SK-N-SH (cell line): ENCODE measurements at regions not wholly inside any gene's neighbourhood (a gene's known extent, or its start where the extent isn't known, plus 50 kb on each side); places are given as distances from the start of the nearest gene placed in this dataset.

ENCODE experiments used
- CTCF ChIA-PET: fragments of 300-600, 350-600 bp; formaldehyde crosslinking; extraction: SDS; loops from one replicate; lab custom pipeline; 2021; lab: Yijun Ruan, JAX
- POLR2A ChIA-PET: fragments of 350-600 bp; sonication (Branson Sonifier 250); formaldehyde crosslinking; extraction: SDS; loops from one replicate; lab custom pipeline; 2020; ENCODE audit warnings: antibody characterized with exemption, inconsistent platforms; lab: Yijun Ruan, JAX
- DNase-seq: peaks from one replicate; pipeline ENCODE4 v3.0.0; 2012
- H2AFZ ChIP-seq: fragments of 200-600 bp; sonication (generic); 2 replicates; pipeline ENCODE4 v1.8.1; 2016; ENCODE audit warnings: antibody characterized with exemption, mild to moderate bottlenecking, low read depth
- H3F3A ChIP-seq: fragments of 200-600 bp; sonication (generic); replicated peaks from 2 replicates; pipeline ENCODE3; 2016; ENCODE audit warnings: antibody characterized with exemption, mild to moderate bottlenecking; ENCODE audit not compliant: insufficient read depth
- H3K27ac ChIP-seq, 2 experiments: fragments of 200-500 bp in 1 of 2; fragments of 200-600 bp in 1 of 2; sonication (Bioruptor generic) in 1 of 2; sonication (generic), shearing (Covaris generic) in 1 of 2; 2 replicates each; pipeline versions ENCODE4 v1.5.1 to v1.6.1; 2014 to 2016; ENCODE audit warnings: low read depth in 2 of 2, inconsistent platforms in 1 of 2, low read length in 1 of 2, mild to moderate bottlenecking in 1 of 2, mixed read lengths in 1 of 2
- H3K27me3 ChIP-seq: fragments of 200-600 bp; sonication (generic), shearing (Covaris generic); 2 replicates; pipeline ENCODE4 v1.6.1; 2016; ENCODE audit warnings: mixed run types; ENCODE audit not compliant: insufficient read depth
- H3K36me3 ChIP-seq, 2 experiments: fragments of 200-500 bp in 1 of 2; fragments of 200-600 bp in 1 of 2; sonication (Bioruptor generic) in 1 of 2; sonication (generic) in 1 of 2; replicated peaks in 1 of 2; 2 replicates each; pipeline versions ENCODE3 to v1.5.1; 2014 to 2016; ENCODE audit warnings: low read length in 1 of 2, mild to moderate bottlenecking in 1 of 2; ENCODE audit not compliant: insufficient read depth in 2 of 2, control insufficient read depth in 1 of 2
- H3K4me1 ChIP-seq, 2 experiments: fragments of 200-500 bp in 1 of 2; fragments of 200-600 bp in 1 of 2; sonication (Bioruptor generic) in 1 of 2; sonication (generic), shearing (Covaris generic) in 1 of 2; 2 replicates each; pipeline versions ENCODE4 v1.5.1 to v1.6.1; 2014 to 2016; ENCODE audit warnings: low read depth in 1 of 2, low read length in 1 of 2, mixed run types in 1 of 2; ENCODE audit not compliant: insufficient read depth in 2 of 2, control insufficient read depth in 1 of 2
- H3K4me2 ChIP-seq: fragments of 200-600 bp; sonication (generic), shearing (Covaris generic); 2 replicates; pipeline ENCODE4 v1.6.1; 2017; ENCODE audit warnings: mixed run types
- H3K4me3 ChIP-seq, 2 experiments: fragments of 200-500 bp in 1 of 2; fragments of 200-600 bp in 1 of 2; sonication (Bioruptor generic) in 1 of 2; sonication (generic), shearing (Covaris generic) in 1 of 2; 2 replicates each; pipeline versions ENCODE4 v1.5.1 to v1.8.1; 2014 to 2016; ENCODE audit warnings: low read depth in 2 of 2, inconsistent platforms in 1 of 2, low read length in 1 of 2, mild to moderate bottlenecking in 1 of 2, mixed read lengths in 1 of 2, moderate library complexity in 1 of 2
- H3K79me2 ChIP-seq: fragments of 200-600 bp; sonication (generic); 2 replicates; pipeline ENCODE4 v1.8.1; 2017; ENCODE audit warnings: mild to moderate bottlenecking; ENCODE audit not compliant: insufficient read depth
- H3K9ac ChIP-seq: fragments of 200-600 bp; sonication (generic); 2 replicates; pipeline ENCODE4 v1.6.1; 2017; ENCODE audit warnings: mixed run types
- H3K9me2 ChIP-seq: fragments of 200-600 bp; sonication (generic); 2 replicates; pipeline ENCODE4 v1.6.1; 2017; ENCODE audit warnings: mixed run types
- H3K9me3 ChIP-seq: fragments of 200-600 bp; sonication (generic); 2 replicates; pipeline ENCODE4 v1.6.1; 2017; ENCODE audit warnings: mixed run types, mild to moderate bottlenecking, moderate library complexity
- H4K20me1 ChIP-seq: fragments of 200-600 bp; sonication (generic); 2 replicates; pipeline ENCODE4 v1.6.1; 2017; ENCODE audit warnings: mild to moderate bottlenecking, mixed run types; ENCODE audit not compliant: insufficient read depth
- EP300 ChIP-seq, 2 experiments: IDR thresholded peaks; 2 replicates each; pipeline versions ENCODE4 v1.4.0 to v1.6.1; 2012; ENCODE audit warnings: borderline replicate concordance in 1 of 2, low read depth in 1 of 2, low read length in 1 of 2
- EZH2phosphoT487 ChIP-seq: fragments of 200-600 bp; sonication (generic); IDR thresholded peaks from 2 replicates; pipeline ENCODE4 v1.6.1; 2017; ENCODE audit warnings: low read depth, mixed run types, mild to moderate bottlenecking, antibody characterized with exemption, moderate library complexity, borderline replicate concordance
- FOSL2 ChIP-seq: IDR thresholded peaks from 2 replicates; pipeline ENCODE4 v1.4.0; 2012; ENCODE audit warnings: low read depth, mild to moderate bottlenecking, moderate library complexity, borderline replicate concordance
- FOXM1 ChIP-seq: IDR thresholded peaks from 2 replicates; pipeline ENCODE4 v1.4.0; 2012; ENCODE audit warnings: low read depth, mild to moderate bottlenecking
- GABPA ChIP-seq: IDR thresholded peaks from 2 replicates; pipeline ENCODE4 v1.4.0; 2012; ENCODE audit warnings: low read depth, mild to moderate bottlenecking
- GATA2 ChIP-seq: sonication (generic); formaldehyde crosslinking; IDR thresholded peaks from 2 replicates; pipeline ENCODE4 v1.5.0; 2020; ENCODE audit warnings: mild to moderate bottlenecking, missing genetic modification reagents
- IRF3 ChIP-seq: fragments of 150-350 bp; IDR thresholded peaks from 2 replicates; pipeline ENCODE4 v1.6.1; 2016; ENCODE audit warnings: mild to moderate bottlenecking, low read depth, low read length
- JUND ChIP-seq: IDR thresholded peaks from 2 replicates; pipeline ENCODE4 v1.4.0; 2012
- MEF2A ChIP-seq: IDR thresholded peaks from 2 replicates; pipeline ENCODE4 v1.4.0; 2012; ENCODE audit warnings: low read depth, borderline replicate concordance
- MXI1 ChIP-seq: IDR thresholded peaks from 2 replicates; pipeline ENCODE4 v1.6.1; 2012; ENCODE audit warnings: mild to moderate bottlenecking, low read depth, low read length, improper control_type of control experiment
- NRF1 ChIP-seq: IDR thresholded peaks from 2 replicates; pipeline ENCODE4 v1.6.1; 2012; ENCODE audit warnings: low read depth, mild to moderate bottlenecking, low read length
- RCOR1 ChIP-seq: fragments of 150-350 bp; IDR thresholded peaks from 2 replicates; pipeline ENCODE4 v1.6.1; 2017; ENCODE audit warnings: antibody characterized with exemption, low read length
- RFX5 ChIP-seq: IDR thresholded peaks from 2 replicates; pipeline ENCODE4 v1.6.1; 2012; ENCODE audit warnings: mild to moderate bottlenecking, improper control_type of control experiment, low read length
- RXRA ChIP-seq: IDR thresholded peaks from 2 replicates; pipeline ENCODE4 v1.4.0; 2012; ENCODE audit warnings: low read depth, mild to moderate bottlenecking, borderline replicate concordance
- TEAD4 ChIP-seq: IDR thresholded peaks from 2 replicates; pipeline ENCODE4 v1.4.0; 2012; ENCODE audit warnings: mild to moderate bottlenecking, borderline replicate concordance; ENCODE audit not compliant: insufficient read depth
- USF1 ChIP-seq: IDR thresholded peaks from 2 replicates; pipeline ENCODE4 v1.4.0; 2012; ENCODE audit warnings: low read depth, borderline replicate concordance
- YY1 ChIP-seq: IDR thresholded peaks from 2 replicates; pipeline ENCODE4 v1.4.0; 2012; ENCODE audit warnings: low read depth, mild to moderate bottlenecking
- WGBS: methylation state at CpG from one replicate; pipeline ENCODE4 v1.1.6; 2017; ENCODE audit warnings: low lambda C conversion rate; 5-methylcytosine and 5-hydroxymethylcytosine counted together
- TF ChIP-seq, protein P1 (sequence below): IDR thresholded peaks from 2 replicates; pipeline ENCODE4; 2012
- TF ChIP-seq, protein P2 (sequence below): IDR thresholded peaks from 2 replicates; pipeline ENCODE4 v1.4.0; 2012; ENCODE audit warnings: low read depth
- TF ChIP-seq, protein P3 (sequence below): fragments of 200-600 bp; sonication (generic); IDR thresholded peaks from 2 replicates; pipeline ENCODE4 v1.6.1; 2017; ENCODE audit warnings: antibody characterized with exemption, mild to moderate bottlenecking, moderate library complexity

- H3K4me2 ChIP-seq = no peak overlapping the region
- H3K9me3 ChIP-seq = no peaks in the 10 kb centered on the region
- H3K4me3 ChIP-seq = no peak overlapping the region
- H2AFZ ChIP-seq = no peak overlapping the region
- H3K27ac ChIP-seq = no peak overlapping the region
- 14% methylated on average over 1 of the region's 1 CpG for WGBS
- no peaks in the 10 kb centered on the region for H3F3A ChIP-seq
- H3K4me1 ChIP-seq = no peaks in the 10 kb centered on the region
- H4K20me1 ChIP-seq = no peaks in the 10 kb centered on the region
- DNase-seq = no peak
- POLR2A ChIA-PET = no interaction called here
- H3K79me2 ChIP-seq = no peaks in the 10 kb centered on the region
- TF ChIP-seq, protein P1, sequence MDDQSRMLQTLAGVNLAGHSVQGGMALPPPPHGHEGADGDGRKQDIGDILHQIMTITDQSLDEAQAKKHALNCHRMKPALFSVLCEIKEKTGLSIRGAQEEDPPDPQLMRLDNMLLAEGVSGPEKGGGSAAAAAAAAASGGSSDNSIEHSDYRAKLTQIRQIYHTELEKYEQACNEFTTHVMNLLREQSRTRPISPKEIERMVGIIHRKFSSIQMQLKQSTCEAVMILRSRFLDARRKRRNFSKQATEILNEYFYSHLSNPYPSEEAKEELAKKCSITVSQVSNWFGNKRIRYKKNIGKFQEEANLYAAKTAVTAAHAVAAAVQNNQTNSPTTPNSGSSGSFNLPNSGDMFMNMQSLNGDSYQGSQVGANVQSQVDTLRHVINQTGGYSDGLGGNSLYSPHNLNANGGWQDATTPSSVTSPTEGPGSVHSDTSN = no peak
- TF ChIP-seq EZH2phosphoT487 (no peak), USF1 (no peak), MXI1 (no peak), TEAD4 (no peak), RFX5 (no peak), RXRA (no peak), GABPA (no peak), FOXM1 (no peak), IRF3 (no peak), YY1 (no peak)
- TF ChIP-seq, protein P2, sequence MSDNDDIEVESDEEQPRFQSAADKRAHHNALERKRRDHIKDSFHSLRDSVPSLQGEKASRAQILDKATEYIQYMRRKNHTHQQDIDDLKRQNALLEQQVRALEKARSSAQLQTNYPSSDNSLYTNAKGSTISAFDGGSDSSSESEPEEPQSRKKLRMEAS = no peak
- TF ChIP-seq, protein P3, sequence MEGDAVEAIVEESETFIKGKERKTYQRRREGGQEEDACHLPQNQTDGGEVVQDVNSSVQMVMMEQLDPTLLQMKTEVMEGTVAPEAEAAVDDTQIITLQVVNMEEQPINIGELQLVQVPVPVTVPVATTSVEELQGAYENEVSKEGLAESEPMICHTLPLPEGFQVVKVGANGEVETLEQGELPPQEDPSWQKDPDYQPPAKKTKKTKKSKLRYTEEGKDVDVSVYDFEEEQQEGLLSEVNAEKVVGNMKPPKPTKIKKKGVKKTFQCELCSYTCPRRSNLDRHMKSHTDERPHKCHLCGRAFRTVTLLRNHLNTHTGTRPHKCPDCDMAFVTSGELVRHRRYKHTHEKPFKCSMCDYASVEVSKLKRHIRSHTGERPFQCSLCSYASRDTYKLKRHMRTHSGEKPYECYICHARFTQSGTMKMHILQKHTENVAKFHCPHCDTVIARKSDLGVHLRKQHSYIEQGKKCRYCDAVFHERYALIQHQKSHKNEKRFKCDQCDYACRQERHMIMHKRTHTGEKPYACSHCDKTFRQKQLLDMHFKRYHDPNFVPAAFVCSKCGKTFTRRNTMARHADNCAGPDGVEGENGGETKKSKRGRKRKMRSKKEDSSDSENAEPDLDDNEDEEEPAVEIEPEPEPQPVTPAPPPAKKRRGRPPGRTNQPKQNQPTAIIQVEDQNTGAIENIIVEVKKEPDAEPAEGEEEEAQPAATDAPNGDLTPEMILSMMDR = no peak
- H3K27me3 ChIP-seq = peaks cover 37% of the 10 kb centered on the region
- H3K36me3 ChIP-seq = no peaks in the 10 kb centered on the region
- no peak overlapping the region for H3K9ac ChIP-seq
- CTCF ChIA-PET = no interaction called here
- H3K9me2 ChIP-seq = no peaks in the 10 kb centered on the region
Measured at GRCh38 chr1:91596474-91596873, 95.8 kb downstream of the CDC7 start.

DNA sequence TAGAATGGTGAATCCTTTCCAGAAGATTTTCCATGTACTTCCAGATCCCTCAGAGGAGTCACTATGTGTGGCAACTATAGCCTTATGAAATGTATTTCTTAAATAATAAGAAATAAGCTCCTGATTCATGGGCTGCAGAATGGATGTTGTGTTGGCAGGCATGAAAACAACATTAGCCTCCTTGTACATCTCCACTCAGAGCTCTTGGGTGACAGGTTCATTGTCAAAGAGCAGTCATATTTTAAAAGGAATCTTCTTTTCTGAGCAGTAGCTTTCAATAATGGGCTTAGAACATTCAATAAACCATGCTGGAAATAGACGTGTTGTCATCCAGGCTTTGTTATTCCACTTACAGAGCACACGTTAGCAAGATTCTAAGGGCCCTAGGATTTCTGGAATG lies 96.6 kb downstream of the CDC7 start:
- ChIA-PET POLR2A (no interaction called here), CTCF (no interaction called here)
- Histone ChIP-seq H3K27me3 (peaks cover 33% of the 10 kb centered on the region), H3K4me3 (no peak overlapping the region), H3F3A (no peaks in the 10 kb centered on the region), H3K4me1 (no peaks in the 10 kb centered on the region), H2AFZ (no peak overlapping the region), H3K27ac (no peak overlapping the region), H3K9ac (no peak overlapping the region), H4K20me1 (no peaks in the 10 kb centered on the region), H3K79me2 (no peaks in the 10 kb centered on the region), H3K36me3 (no peaks in the 10 kb centered on the region), H3K4me2 (no peak overlapping the region), H3K9me2 (no peaks in the 10 kb centered on the region), H3K9me3 (no peaks in the 10 kb centered on the region)
- WGBS = 28% methylated on average over 2 of the region's 2 CpGs
- DNase-seq = no peak
- TF ChIP-seq EZH2phosphoT487 = no peak
- no peak for TF ChIP-seq GATA2 (CRISPR knock-in tag)
- TF ChIP-seq RCOR1 = no peak
- no peak for TF ChIP-seq JUND
- TF ChIP-seq, protein P1 = no peak
- TF ChIP-seq FOSL2 = no peak
- no peak for TF ChIP-seq RFX5
- no peak for TF ChIP-seq USF1
- TF ChIP-seq EP300 (IDR thresholded peaks at IDR 0.05; ENCODE audit: borderline replicate concordance in 1 of 2, low read depth in 1 of 2, low read length in 1 of 2) = no peak
- TF ChIP-seq NRF1 = no peak
- no peak for TF ChIP-seq MEF2A
